ELR (cell line): ENCODE measurements at regions not wholly inside any gene's neighbourhood (a gene's known extent, or its start where the extent isn't known, plus 50 kb on each side); places are given as distances from the start of the nearest gene placed in this dataset.
"Not testable (repeated sequence)": the region's sequence is repeated elsewhere in the genome, so short reads cannot be mapped to it uniquely, and the experiment has no call there.

Source experiments
- DNase-seq: peaks from one replicate; pipeline ENCODE4 v3.0.0-alpha.2; 2015; ENCODE audit warnings: low read depth

GRCh38 chr12:34097213-34097612 lies 74.9 kb downstream of the ALG10 start:
- no peak for DNase-seq

GRCh38 chr12:34105392-34105933 lies 83.2 kb downstream of the ALG10 start:
- DNase-seq, result no peak

- DNase-seq, result no peak
Measured at GRCh38 chr12:34106172-34106571, 83.9 kb downstream of the ALG10 start.

- DNase-seq, result no peak
Measured at GRCh38 chr12:34107016-34107415, 84.7 kb downstream of the ALG10 start.

GRCh38 chr12:34107781-34108404 lies 85.6 kb downstream of the ALG10 start:
- no peak for DNase-seq

- DNase-seq, result no peak
Measured at GRCh38 chr12:34108405-34108803, 86.1 kb downstream of the ALG10 start.

GRCh38 chr12:34108967-34109366 lies 86.7 kb downstream of the ALG10 start:
- DNase-seq, result no peak

- no peak for DNase-seq
Measured at GRCh38 chr12:34109390-34109789, 87.1 kb downstream of the ALG10 start.

- DNase-seq, result not testable (repeated sequence)
Measured at GRCh38 chr12:34109909-34110531, 87.7 kb downstream of the ALG10 start.

GRCh38 chr12:34119366-34119765 lies 97.1 kb downstream of the ALG10 start:
- no peak for DNase-seq

GRCh38 chr12:34121360-34121759 lies 99.1 kb downstream of the ALG10 start:
- no peak for DNase-seq

- DNase-seq, result peak; percentile 56
Measured at GRCh38 chr12:34123092-34123491, 100.8 kb downstream of the ALG10 start.

- DNase-seq, result no peak
Measured at GRCh38 chr12:34124608-34125007, 102.3 kb downstream of the ALG10 start.

- no peak for DNase-seq
Measured at GRCh38 chr12:34126239-34126641, 103.9 kb downstream of the ALG10 start.

- DNase-seq, result no peak
Measured at GRCh38 chr12:34126805-34127204, 104.5 kb downstream of the ALG10 start.

- DNase-seq, result not testable (repeated sequence)
Measured at GRCh38 chr12:34127379-34127778, 105.1 kb downstream of the ALG10 start.

GRCh38 chr12:34142430-34142829 lies 120.1 kb downstream of the ALG10 start:
- DNase-seq, result no peak

- no peak for DNase-seq
Measured at GRCh38 chr12:34151019-34151418, 128.7 kb downstream of the ALG10 start.

GRCh38 chr12:34163443-34163842 lies 141.1 kb downstream of the ALG10 start:
- no peak for DNase-seq

GRCh38 chr12:34166427-34167060 lies 144.2 kb downstream of the ALG10 start:
- no peak for DNase-seq

- not testable (repeated sequence) for DNase-seq
Measured at GRCh38 chr12:34168507-34168906, 146.2 kb downstream of the ALG10 start.

- no peak for DNase-seq
Measured at GRCh38 chr12:34186492-34186891, 164.2 kb downstream of the ALG10 start.

GRCh38 chr12:34188974-34189373 lies 166.7 kb downstream of the ALG10 start:
- DNase-seq, result no peak
